Smooth muscle cell (in vitro differentiated cells): ENCODE measurements at regions not wholly inside any gene's neighbourhood (a gene's known extent, or its start where the extent isn't known, plus 50 kb on each side); places are given as distances from the start of the nearest gene placed in this dataset.

Experiments
- DNase-seq: peaks from one replicate; lab custom pipeline; 2025; ENCODE audit not compliant: unreplicated experiment; lab: John Stamatoyannopoulos, UW
- H2AFZ ChIP-seq: fragments of 200-600 bp; sonication (generic); 2 replicates; pipeline ENCODE4 v1.6.0; 2016; ENCODE audit warnings: antibody characterized with exemption, low read depth, mild to moderate bottlenecking
- H3F3A ChIP-seq: fragments of 200-600 bp; sonication (generic); 2 replicates; pipeline ENCODE4 v1.6.0; 2017; ENCODE audit warnings: antibody characterized with exemption, low read depth
- H3K27ac ChIP-seq: fragments of 200-600 bp; sonication (generic); 2 replicates; pipeline ENCODE4 v1.5.1; 2016; ENCODE audit warnings: low read depth, mild to moderate bottlenecking
- H3K27me3 ChIP-seq: fragments of 200-600 bp; sonication (generic); 2 replicates; pipeline ENCODE4 v1.6.1; 2016; ENCODE audit warnings: low read depth, mild to moderate bottlenecking
- H3K36me3 ChIP-seq: fragments of 200-600 bp; sonication (generic); 2 replicates; pipeline ENCODE4 v1.5.1; 2016; ENCODE audit warnings: low read depth
- H3K4me1 ChIP-seq: fragments of 200-600 bp; sonication (generic); 2 replicates; pipeline ENCODE4 v1.5.1; 2016; ENCODE audit warnings: low read depth
- H3K4me2 ChIP-seq: fragments of 200-600 bp; sonication (generic); 2 replicates; pipeline ENCODE4 v1.6.0; 2016; ENCODE audit warnings: mild to moderate bottlenecking
- H3K4me3 ChIP-seq: fragments of 200-600 bp; sonication (generic); 2 replicates; pipeline ENCODE4 v1.5.1; 2016; ENCODE audit warnings: mild to moderate bottlenecking
- H3K79me2 ChIP-seq: fragments of 200-600 bp; sonication (generic); 2 replicates; pipeline ENCODE4 v1.6.0; 2016; ENCODE audit warnings: low read depth, mild to moderate bottlenecking
- H3K9ac ChIP-seq: fragments of 200-600 bp; sonication (generic); 2 replicates; pipeline ENCODE4 v1.6.0; 2016; ENCODE audit warnings: low read depth
- H3K9me3 ChIP-seq: fragments of 200-600 bp; sonication (generic); replicated peaks from 2 replicates; pipeline ENCODE4 v1.5.1; 2016; ENCODE audit warnings: low read depth
- H4K20me1 ChIP-seq: fragments of 200-600 bp; sonication (generic); 2 replicates; pipeline ENCODE4 v1.6.0; 2016; ENCODE audit warnings: low read depth
- WGBS: methylation state at CpG from one replicate; pipeline ENCODE4 v1.1.7; 2016; ENCODE audit warnings: low lambda C conversion rate; 5-methylcytosine and 5-hydroxymethylcytosine counted together
- TF ChIP-seq, protein P1 (sequence below): fragments of 200-600 bp; sonication (generic); IDR thresholded peaks from 2 replicates; pipeline ENCODE4 v1.5.1; 2017; ENCODE audit warnings: borderline replicate concordance, mild to moderate bottlenecking, antibody characterized with exemption; ENCODE audit not compliant: insufficient read depth, poor library complexity, severe bottlenecking

DNA sequence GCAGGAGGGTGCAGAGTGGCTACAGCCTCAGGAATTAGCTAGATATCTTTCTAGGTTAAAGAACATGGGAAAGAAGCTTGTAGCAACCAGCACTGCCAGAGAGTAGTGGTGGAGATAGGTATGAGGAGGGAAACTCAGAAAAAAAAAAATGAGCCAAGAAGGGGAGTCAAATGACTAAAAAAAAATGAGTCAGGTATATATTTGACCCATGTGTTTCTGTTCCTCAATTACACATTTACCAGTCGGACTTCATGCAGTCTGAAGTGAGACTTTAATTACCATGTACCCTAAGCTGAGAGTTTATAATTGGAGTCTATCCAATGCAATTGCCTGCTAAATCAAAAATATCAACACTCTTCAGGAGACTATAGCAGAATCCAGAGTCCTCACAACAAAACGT lies 964.6 kb downstream of the HACE1 start:
- H4K20me1 ChIP-seq: no peaks in the 10 kb centered on the region
- no peak overlapping the region for H3K4me3 ChIP-seq
- no peaks in the 10 kb centered on the region for H3F3A ChIP-seq
- no peaks in the 10 kb centered on the region for H3K4me1 ChIP-seq
- DNase-seq: no peak
- no peaks in the 10 kb centered on the region for H3K27me3 ChIP-seq
- TF ChIP-seq, protein P1, sequence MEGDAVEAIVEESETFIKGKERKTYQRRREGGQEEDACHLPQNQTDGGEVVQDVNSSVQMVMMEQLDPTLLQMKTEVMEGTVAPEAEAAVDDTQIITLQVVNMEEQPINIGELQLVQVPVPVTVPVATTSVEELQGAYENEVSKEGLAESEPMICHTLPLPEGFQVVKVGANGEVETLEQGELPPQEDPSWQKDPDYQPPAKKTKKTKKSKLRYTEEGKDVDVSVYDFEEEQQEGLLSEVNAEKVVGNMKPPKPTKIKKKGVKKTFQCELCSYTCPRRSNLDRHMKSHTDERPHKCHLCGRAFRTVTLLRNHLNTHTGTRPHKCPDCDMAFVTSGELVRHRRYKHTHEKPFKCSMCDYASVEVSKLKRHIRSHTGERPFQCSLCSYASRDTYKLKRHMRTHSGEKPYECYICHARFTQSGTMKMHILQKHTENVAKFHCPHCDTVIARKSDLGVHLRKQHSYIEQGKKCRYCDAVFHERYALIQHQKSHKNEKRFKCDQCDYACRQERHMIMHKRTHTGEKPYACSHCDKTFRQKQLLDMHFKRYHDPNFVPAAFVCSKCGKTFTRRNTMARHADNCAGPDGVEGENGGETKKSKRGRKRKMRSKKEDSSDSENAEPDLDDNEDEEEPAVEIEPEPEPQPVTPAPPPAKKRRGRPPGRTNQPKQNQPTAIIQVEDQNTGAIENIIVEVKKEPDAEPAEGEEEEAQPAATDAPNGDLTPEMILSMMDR: no peak
- no peaks in the 10 kb centered on the region for H3K79me2 ChIP-seq
- H2AFZ ChIP-seq: no peak overlapping the region
- H3K27ac ChIP-seq: no peak overlapping the region
- H3K9me3 ChIP-seq: no peaks in the 10 kb centered on the region
- WGBS: 93% methylated on average over 2 of the region's 2 CpGs
- H3K4me2 ChIP-seq: no peak overlapping the region
- H3K9ac ChIP-seq: no peak overlapping the region
- no peaks in the 10 kb centered on the region for H3K36me3 ChIP-seq

DNA sequence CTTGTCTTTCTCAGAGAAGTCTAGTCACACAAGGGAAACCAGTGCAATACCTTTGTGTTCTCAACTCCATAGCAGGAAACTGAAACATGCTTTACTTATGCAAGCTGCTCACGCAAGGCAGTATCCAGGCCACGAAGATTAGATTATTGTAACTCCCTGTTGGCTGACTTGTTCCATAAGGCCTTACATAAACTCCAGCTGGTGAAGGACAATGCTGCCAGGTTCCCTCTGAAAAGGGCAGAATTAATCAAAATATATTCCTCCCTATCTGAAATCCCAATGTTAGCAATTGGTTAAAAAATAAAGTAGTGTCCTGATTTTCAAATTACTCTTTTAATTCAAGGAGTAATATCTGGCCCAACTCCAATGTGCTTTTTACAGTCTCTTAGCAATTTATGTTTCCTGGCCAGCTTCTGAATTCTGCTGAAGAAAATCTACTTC lies 966.6 kb downstream of the HACE1 start:
- no peaks in the 10 kb centered on the region for H4K20me1 ChIP-seq
- DNase-seq: no peak

DNA sequence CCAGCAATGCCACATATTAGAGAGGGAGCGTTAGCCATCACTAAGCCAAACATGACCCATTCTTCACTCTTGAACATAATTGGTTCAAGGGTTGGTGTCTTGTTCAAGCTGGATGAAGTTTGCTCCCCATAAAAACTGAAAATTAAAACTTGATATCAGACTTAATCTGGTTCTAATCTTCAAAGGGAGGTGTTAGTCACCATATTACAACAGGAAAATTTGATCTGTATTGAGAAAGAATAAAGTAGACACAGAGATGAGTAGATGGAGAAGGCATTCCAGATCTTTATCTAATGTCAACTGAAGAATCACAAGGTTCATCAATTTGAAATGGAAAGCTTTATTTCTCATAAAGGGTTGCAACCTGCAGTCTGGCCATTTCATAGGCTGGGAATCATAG lies 972.8 kb downstream of the HACE1 start:
- H2AFZ ChIP-seq: no peak overlapping the region
- H4K20me1 ChIP-seq: no peaks in the 10 kb centered on the region
- no peaks in the 10 kb centered on the region for H3K36me3 ChIP-seq
- H3K4me2 ChIP-seq: no peak overlapping the region
- DNase-seq: no peak
- H3K9me3 ChIP-seq: no peaks in the 10 kb centered on the region
- no peak overlapping the region for H3K4me3 ChIP-seq
- H3K27ac ChIP-seq: no peak overlapping the region
- no peaks in the 10 kb centered on the region for H3K4me1 ChIP-seq
- TF ChIP-seq, protein P1: no peak
- no peak overlapping the region for H3K9ac ChIP-seq
- H3K27me3 ChIP-seq: no peaks in the 10 kb centered on the region
- H3F3A ChIP-seq: no peaks in the 10 kb centered on the region
- no peaks in the 10 kb centered on the region for H3K79me2 ChIP-seq
- WGBS: 100% methylated on average over 1 of the region's 1 CpG

More for the DNA sequence above, 966.6 kb downstream of the HACE1 start:
- Histone ChIP-seq H3K27me3 (no peaks in the 10 kb centered on the region), H3F3A (no peaks in the 10 kb centered on the region), H3K4me2 (peak overlapping the region; percentile 19), H3K9ac (no peak overlapping the region), H3K36me3 (no peaks in the 10 kb centered on the region), H2AFZ (peak overlapping the region; percentile 6), H3K27ac (peak overlapping the region; percentile 86), H3K4me1 (no peaks in the 10 kb centered on the region), H3K4me3 (no peak overlapping the region), H3K9me3 (no peaks in the 10 kb centered on the region), H3K79me2 (no peaks in the 10 kb centered on the region)
- TF ChIP-seq, protein P1: no peak
- WGBS: 26% methylated on average over 2 of the region's 2 CpGs

DNA sequence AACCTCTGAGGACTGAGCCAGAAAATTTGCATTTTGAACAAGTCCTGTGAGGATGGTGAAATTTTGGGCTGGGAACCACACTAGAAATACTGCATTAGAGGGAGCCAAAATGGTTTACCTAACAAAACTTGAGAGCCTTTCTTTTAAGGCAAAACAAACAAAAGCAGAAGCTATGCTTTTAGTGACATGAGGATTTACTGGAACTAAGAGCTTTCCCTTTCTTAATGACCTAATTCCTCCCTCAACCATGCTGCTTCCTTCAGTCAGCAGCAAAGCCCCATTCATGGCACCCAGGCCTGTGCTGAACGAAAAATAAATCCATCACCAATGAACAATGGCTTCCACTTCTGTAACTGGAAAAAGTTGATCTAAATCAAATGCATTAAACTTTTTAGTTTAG lies 974.3 kb downstream of the HACE1 start:
- Histone ChIP-seq H4K20me1 (no peaks in the 10 kb centered on the region), H3K4me3 (no peak overlapping the region), H3K27me3 (no peaks in the 10 kb centered on the region), H3K27ac (no peak overlapping the region), H3K79me2 (no peaks in the 10 kb centered on the region), H2AFZ (no peak overlapping the region), H3K9me3 (no peaks in the 10 kb centered on the region), H3K4me2 (no peak overlapping the region), H3F3A (no peaks in the 10 kb centered on the region), H3K36me3 (no peaks in the 10 kb centered on the region), H3K9ac (no peak overlapping the region), H3K4me1 (no peaks in the 10 kb centered on the region)
- DNase-seq: no peak
- WGBS: 77% methylated on average over 1 of the region's 1 CpG
- TF ChIP-seq, protein P1: no peak
